Loucy (cell line): ENCODE measurements at regions not wholly inside any gene's neighbourhood (a gene's known extent, or its start where the extent isn't known, plus 50 kb on each side); places are given as distances from the start of the nearest gene placed in this dataset.

ENCODE experiments used
- H2AFZ ChIP-seq: fragments of 200-600 bp; sonication (generic); 2 replicates; pipeline ENCODE4 v1.6.0; 2016; ENCODE audit warnings: antibody characterized with exemption, mild to moderate bottlenecking, low read length, moderate library complexity
- H3F3A ChIP-seq: fragments of 200-600 bp; 2 replicates; pipeline ENCODE4 v1.6.0; 2016; ENCODE audit warnings: antibody characterized with exemption, low read depth, mild to moderate bottlenecking
- H3K27me3 ChIP-seq: fragments of 200-600 bp; sonication (generic); 2 replicates; pipeline ENCODE4 v1.6.1; 2014; ENCODE audit warnings: low read length, mild to moderate bottlenecking; ENCODE audit not compliant: insufficient read depth, poor library complexity, severe bottlenecking
- H3K36me3 ChIP-seq: fragments of 200-600 bp; sonication (generic); 2 replicates; pipeline ENCODE4 v1.6.1; 2016; ENCODE audit warnings: low read length; ENCODE audit not compliant: insufficient read depth
- H3K4me1 ChIP-seq: fragments of 200-600 bp; sonication (generic); 2 replicates; pipeline ENCODE4 v1.5.1; 2014; ENCODE audit warnings: low read length, mild to moderate bottlenecking; ENCODE audit not compliant: insufficient read depth, poor library complexity, severe bottlenecking
- H3K4me2 ChIP-seq: fragments of 200-600 bp; sonication (generic); 2 replicates; pipeline ENCODE4 v1.6.0; 2014; ENCODE audit warnings: antibody characterized with exemption, low read length, low read depth, mild to moderate bottlenecking; ENCODE audit not compliant: poor library complexity, severe bottlenecking
- H3K4me3 ChIP-seq: fragments of 200-600 bp; sonication (generic); 2 replicates; pipeline ENCODE4 v1.5.1; 2014; ENCODE audit warnings: low read length, mild to moderate bottlenecking, mixed read lengths; ENCODE audit not compliant: poor library complexity, severe bottlenecking
- H3K79me2 ChIP-seq: fragments of 200-600 bp; sonication (generic); 2 replicates; pipeline ENCODE4 v1.6.1; 2014; ENCODE audit warnings: low read length; ENCODE audit not compliant: insufficient read depth
- H3K9ac ChIP-seq: fragments of 200-600 bp; sonication (generic); 2 replicates; pipeline ENCODE4 v1.6.0; 2014; ENCODE audit warnings: mild to moderate bottlenecking, low read depth, low read length, moderate library complexity; ENCODE audit not compliant: poor library complexity, severe bottlenecking
- H3K9me2 ChIP-seq: fragments of 200-600 bp; sonication (generic); replicated peaks from 2 replicates; pipeline ENCODE4 v1.6.1; 2016; ENCODE audit warnings: low read depth, low read length, mixed read lengths
- H3K9me3 ChIP-seq: fragments of 200-600 bp; sonication (generic); 2 replicates; pipeline ENCODE4 v1.6.1; 2014; ENCODE audit warnings: mild to moderate bottlenecking, antibody characterized with exemption, low read length, low read depth; ENCODE audit not compliant: insufficient read depth
- H4K20me1 ChIP-seq: fragments of 200-600 bp; sonication (generic); 2 replicates; pipeline ENCODE4 v1.6.0; 2014; ENCODE audit warnings: antibody characterized with exemption, low read length, mild to moderate bottlenecking; ENCODE audit not compliant: insufficient read depth, poor library complexity, severe bottlenecking
- EZH2phosphoT487 ChIP-seq: fragments of 200-600 bp; IDR thresholded peaks from 2 replicates; pipeline ENCODE4 v1.6.1; 2018; ENCODE audit warnings: antibody characterized with exemption, mild to moderate bottlenecking, moderate library complexity, borderline replicate concordance
- TF ChIP-seq, protein P1 (sequence below): fragments of 200-600 bp; sonication (generic); conservative IDR thresholded peaks from 2 replicates; pipeline ENCODE4 v1.5.1; 2014; ENCODE audit warnings: mild to moderate bottlenecking, antibody characterized with exemption, low read length

DNA sequence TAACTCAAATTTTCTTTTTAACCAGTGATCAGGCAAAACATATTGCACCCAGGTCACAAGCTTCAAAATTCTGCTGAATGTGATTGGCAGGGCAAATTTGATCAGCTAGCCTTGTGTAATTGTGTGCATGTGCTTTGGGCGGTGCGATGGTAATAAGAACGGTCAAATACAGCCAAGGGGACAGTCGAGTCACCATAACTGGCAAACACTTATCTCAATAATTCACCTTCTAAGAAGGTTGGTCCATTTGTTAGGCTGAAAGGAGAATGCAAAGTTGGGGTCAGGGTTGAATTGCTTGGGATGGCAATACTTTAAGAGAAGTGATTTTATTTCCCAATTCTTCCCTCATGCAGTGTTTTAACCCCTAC, 302.4 kb upstream of the PDZRN3 start:
- H3K9me3 ChIP-seq, result no peaks in the 10 kb centered on the region
- no peaks in the 10 kb centered on the region for H3K9me2 ChIP-seq
- no peak for TF ChIP-seq EZH2phosphoT487
- H3K27me3 ChIP-seq, result no peaks in the 10 kb centered on the region
- H3F3A ChIP-seq, result no peaks in the 10 kb centered on the region
- H3K79me2 ChIP-seq, result no peaks in the 10 kb centered on the region
- no peaks in the 10 kb centered on the region for H3K4me1 ChIP-seq
- no peak overlapping the region for H3K4me2 ChIP-seq
- no peaks in the 10 kb centered on the region for H4K20me1 ChIP-seq
- no peak overlapping the region for H3K4me3 ChIP-seq
- no peaks in the 10 kb centered on the region for H3K36me3 ChIP-seq
- no peak overlapping the region for H2AFZ ChIP-seq
- H3K9ac ChIP-seq, result no peak overlapping the region

DNA sequence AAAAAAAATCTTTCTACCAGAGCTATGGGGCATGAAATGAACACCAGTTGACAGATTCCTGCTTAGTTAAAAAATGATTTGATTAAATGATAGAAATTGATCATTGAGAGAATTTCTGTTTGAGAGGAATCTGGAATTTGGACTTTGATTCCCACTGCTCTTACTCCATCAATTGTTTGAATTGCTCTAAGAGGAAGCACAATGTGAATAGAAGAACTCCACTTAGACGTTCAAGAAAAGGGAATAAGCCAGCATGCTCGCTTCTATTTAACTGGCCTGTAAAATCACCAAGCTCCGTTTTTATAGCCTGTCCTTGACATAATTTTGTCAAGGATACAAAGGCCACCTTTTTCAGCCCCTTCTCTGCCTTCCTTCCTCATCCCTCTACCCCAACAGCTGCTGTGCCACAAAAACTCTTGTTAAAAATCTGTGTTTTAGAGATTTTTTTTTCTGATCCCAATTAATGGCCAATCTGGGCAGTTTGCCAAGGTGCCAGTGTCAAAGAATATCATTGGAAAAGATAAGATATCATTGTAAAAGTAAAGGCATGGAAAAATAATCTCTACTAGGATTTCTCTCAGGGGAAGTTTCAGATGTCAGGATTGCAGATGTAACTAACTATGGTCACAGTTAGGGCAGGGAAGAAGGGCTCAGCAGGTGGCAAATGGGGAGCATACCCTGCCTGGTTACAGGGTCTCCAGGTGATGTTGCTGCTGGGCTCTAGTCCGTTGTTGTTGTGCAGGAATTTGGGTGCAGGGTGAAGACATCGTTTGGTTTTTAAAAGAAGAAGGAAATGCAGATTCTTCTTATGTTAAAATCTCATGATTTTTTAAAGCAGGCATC, 301.8 kb upstream of the PDZRN3 start:
- no peaks in the 10 kb centered on the region for H3K79me2 ChIP-seq
- no peak overlapping the region for H3K9ac ChIP-seq
- no peaks in the 10 kb centered on the region for H3K9me3 ChIP-seq
- no peak overlapping the region for H2AFZ ChIP-seq
- H3K4me1 ChIP-seq, result no peaks in the 10 kb centered on the region
- H3K36me3 ChIP-seq, result no peaks in the 10 kb centered on the region
- TF ChIP-seq, protein P1, sequence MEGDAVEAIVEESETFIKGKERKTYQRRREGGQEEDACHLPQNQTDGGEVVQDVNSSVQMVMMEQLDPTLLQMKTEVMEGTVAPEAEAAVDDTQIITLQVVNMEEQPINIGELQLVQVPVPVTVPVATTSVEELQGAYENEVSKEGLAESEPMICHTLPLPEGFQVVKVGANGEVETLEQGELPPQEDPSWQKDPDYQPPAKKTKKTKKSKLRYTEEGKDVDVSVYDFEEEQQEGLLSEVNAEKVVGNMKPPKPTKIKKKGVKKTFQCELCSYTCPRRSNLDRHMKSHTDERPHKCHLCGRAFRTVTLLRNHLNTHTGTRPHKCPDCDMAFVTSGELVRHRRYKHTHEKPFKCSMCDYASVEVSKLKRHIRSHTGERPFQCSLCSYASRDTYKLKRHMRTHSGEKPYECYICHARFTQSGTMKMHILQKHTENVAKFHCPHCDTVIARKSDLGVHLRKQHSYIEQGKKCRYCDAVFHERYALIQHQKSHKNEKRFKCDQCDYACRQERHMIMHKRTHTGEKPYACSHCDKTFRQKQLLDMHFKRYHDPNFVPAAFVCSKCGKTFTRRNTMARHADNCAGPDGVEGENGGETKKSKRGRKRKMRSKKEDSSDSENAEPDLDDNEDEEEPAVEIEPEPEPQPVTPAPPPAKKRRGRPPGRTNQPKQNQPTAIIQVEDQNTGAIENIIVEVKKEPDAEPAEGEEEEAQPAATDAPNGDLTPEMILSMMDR, result no peak
- no peak for TF ChIP-seq EZH2phosphoT487
- no peaks in the 10 kb centered on the region for H3K9me2 ChIP-seq
- no peaks in the 10 kb centered on the region for H4K20me1 ChIP-seq
- H3K4me3 ChIP-seq, result no peak overlapping the region
- H3K4me2 ChIP-seq, result no peak overlapping the region
- H3F3A ChIP-seq, result no peaks in the 10 kb centered on the region
- H3K27me3 ChIP-seq, result no peaks in the 10 kb centered on the region

DNA sequence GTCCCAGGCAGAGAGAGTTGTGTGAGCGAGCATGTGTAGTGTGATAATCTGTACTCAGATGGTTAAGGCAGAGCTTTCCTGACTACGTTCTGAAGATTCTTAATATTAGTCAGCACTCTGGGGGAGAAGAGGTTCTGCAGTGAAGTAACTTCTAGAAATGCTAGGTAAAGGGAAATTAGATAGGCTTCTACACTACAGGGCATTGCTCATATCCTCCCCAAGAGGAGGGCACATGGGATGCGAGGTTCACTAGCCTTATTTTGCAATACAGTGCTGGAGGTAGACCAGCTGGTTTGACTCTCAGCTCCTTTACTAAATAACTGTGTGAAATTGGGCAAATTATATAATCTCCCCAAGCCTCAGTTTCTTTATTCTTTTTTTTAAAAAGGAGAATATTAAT, 300.3 kb upstream of the PDZRN3 start:
- Histone ChIP-seq H3K9me3 (no peaks in the 10 kb centered on the region), H3K4me2 (no peak overlapping the region), H2AFZ (no peak overlapping the region), H3K36me3 (no peaks in the 10 kb centered on the region), H3K9ac (no peak overlapping the region), H3K4me1 (no peaks in the 10 kb centered on the region), H3K79me2 (no peaks in the 10 kb centered on the region), H3K9me2 (no peaks in the 10 kb centered on the region), H3F3A (no peaks in the 10 kb centered on the region), H4K20me1 (no peaks in the 10 kb centered on the region), H3K27me3 (no peaks in the 10 kb centered on the region), H3K4me3 (no peak overlapping the region)
- TF ChIP-seq, protein P1, result no peak
- no peak for TF ChIP-seq EZH2phosphoT487

DNA sequence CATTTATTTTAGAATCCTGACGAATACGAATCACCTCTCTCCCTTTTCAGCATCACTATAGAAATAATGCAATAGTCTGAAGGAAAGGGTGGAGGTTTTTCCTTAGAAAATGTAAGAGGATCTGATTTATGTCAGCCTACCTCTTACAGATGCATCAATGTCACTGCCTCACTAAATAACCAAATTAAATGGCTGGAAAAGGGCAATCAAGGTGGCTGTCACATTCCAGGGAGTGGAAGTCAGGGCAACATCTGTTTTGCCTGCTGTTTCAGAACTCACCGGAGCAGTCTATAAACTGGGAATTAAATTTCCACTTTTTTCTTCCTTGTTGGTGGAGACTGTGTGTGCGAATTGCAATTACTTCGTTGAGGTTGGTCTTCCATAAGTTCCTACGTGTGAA, 299.3 kb upstream of the PDZRN3 start:
- Histone ChIP-seq H3K9ac (no peak overlapping the region), H3K9me3 (no peaks in the 10 kb centered on the region), H3K79me2 (no peaks in the 10 kb centered on the region), H4K20me1 (no peaks in the 10 kb centered on the region), H3K4me1 (no peaks in the 10 kb centered on the region), H3K4me3 (no peak overlapping the region), H3K4me2 (no peak overlapping the region), H3K9me2 (no peaks in the 10 kb centered on the region), H3K27me3 (no peaks in the 10 kb centered on the region), H3F3A (no peaks in the 10 kb centered on the region), H3K36me3 (no peaks in the 10 kb centered on the region), H2AFZ (no peak overlapping the region)
- TF ChIP-seq, protein P1, result no peak
- TF ChIP-seq EZH2phosphoT487, result no peak
